GM21619 (cell line): ENCODE measurements at regions not wholly inside any gene's neighbourhood (a gene's known extent, or its start where the extent isn't known, plus 50 kb on each side); places are given as distances from the start of the nearest gene placed in this dataset.
"Not testable (repeated sequence)": the region's sequence is repeated elsewhere in the genome, so short reads cannot be mapped to it uniquely, and the experiment has no call there.

Experiments
- ATAC-seq: cut with Tn5 transposase; IDR thresholded peaks from one replicate; pipeline ENCODE4 v1.9.1; 2021; ENCODE audit not compliant: unreplicated experiment

DNA sequence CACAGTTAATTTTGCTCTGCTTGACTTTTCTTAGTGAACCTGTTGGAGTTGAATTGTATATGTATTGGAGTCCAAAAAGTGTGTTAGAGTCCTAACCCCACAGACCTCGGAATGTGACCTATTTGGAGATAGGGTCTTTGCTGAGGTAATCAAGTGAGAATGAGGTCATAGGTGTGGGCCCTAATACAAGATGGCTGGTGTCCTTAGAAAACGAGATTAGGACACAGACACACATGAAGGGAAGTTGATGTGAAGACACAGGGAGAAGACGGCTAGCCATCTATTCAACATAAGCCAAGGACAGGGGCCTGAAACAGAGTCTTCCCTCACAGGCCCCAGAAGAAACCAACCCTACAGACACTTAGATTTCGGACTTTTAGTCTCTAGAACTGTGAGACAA is 260.6 kb upstream of the NEBL start:
- ATAC-seq: no peak

DNA sequence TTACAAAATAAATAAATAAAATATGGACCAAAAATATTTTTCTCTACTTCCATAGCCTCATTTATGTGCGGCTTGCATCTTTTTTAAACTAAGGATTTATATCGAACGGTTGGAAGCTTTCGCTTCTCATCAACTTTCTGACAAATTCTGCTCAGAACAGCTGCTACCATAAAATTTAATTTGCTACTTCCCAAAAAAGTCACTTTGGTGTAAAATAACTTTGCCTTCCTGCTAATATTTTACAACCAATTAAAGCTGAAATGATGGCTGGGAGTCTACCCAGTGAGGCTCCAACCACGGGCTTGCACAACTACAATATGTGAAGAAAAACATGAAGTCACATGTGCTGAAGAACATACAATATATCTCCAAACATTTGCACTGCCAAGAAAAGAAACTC is 253.1 kb upstream of the NEBL start:
- ATAC-seq: no peak

DNA sequence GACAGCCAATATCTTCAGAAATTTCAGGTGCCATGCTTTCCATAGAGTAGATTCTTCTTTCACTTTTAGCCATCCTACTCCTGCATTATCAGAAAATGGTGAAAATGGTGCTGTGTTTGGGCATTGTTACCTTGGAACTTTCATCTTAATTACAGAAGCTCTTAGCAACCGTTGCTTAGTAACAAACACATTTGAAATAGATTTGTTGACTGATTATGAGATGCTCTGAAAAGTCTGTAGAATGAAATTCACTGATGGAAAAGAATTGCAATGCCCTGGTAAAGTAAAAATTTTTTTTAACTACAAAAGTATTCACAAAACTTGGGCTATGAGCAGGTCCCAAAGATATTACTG is 249.3 kb upstream of the NEBL start:
- ATAC-seq: no peak

GRCh38 chr10:21145751-21146435 is 248.8 kb upstream of the NEBL start:
- no peak for ATAC-seq

DNA sequence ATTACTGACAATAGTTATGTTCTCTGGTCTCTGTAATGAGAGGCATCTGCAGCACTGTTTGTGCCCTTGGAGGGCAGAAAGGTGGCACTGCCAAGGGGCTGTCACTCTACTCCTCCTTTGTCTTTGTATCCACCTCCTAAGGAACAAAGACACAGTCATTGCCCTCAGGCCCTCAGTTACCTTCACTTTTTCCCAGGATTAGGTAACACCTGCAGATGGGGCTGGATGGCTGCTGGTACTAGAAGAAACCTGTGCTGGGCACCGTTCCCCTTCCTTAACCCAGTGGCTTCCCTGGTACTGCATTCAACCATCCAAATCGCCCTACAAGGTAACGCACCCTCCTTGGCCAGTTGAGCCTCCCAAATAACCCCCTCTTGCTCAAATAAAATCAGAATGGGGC is 246.9 kb upstream of the NEBL start:
- no peak for ATAC-seq

- ATAC-seq: no peak
Observed at GRCh38 chr10:21141946-21142492, 244.9 kb upstream of the NEBL start.

DNA sequence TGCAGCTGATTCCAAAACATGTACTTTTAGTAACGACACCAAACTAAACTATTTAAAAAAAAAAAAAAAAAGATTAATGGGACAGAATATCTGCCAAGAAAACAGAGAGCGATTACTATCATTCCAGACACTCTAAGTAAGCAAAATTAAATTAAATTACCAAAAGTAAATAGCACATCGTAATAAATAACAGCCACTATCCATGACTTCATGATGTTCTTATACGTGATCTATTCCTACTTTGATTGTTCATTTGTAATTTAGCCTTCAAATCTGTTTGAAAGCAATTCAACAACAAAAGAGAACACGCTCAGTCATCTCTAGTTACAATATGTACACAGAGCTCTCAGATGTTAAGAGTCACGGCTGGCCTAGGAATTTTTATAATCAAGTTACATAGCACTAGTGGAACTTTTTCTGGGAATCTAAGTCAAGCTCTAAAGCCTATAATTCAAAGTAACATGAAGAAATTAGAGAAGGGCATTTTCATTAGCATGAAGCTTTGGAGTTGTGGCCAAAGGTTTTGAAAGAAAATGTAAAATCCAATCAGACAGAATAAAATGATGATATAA is 241.7 kb upstream of the NEBL start:
- no peak for ATAC-seq

GRCh38 chr10:21135023-21135931 is 238.2 kb upstream of the NEBL start:
- ATAC-seq: no peak

DNA sequence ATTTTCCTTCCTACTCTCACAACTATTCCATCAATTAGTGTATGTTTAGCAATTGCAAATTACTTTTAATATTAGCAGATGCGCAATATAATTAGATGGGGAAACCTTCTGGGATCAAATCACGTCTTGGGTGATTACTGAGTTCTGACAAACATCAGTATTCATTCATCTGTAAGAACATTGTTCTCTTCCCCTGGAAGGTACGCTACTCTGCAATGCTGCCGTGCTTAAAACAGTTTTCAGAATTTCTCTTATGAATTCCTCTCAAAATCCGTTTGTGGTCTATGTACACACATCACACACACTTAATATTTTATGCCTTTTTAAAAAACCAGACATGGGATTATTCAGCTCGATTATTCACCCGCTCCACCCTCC is 237.5 kb upstream of the NEBL start:
- no peak for ATAC-seq

GRCh38 chr10:21130683-21131442 is 233.8 kb upstream of the NEBL start:
- ATAC-seq: no peak

DNA sequence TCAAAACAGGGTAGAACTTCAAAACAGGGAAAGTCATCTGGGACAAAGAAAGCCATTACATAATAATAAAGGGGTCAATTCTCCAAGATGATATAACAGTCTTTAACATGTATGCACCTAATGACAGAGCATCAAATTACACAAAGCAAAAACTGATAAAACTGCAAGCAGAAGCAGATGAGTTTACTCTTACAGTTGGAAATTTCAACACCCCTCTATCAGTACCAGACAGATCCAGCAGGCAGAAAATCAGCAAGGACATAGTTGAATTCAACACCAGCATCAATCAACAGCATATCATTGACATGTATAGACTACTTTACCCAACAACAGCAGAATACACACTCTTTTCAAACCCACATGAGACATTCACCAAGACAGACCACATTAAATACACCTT is 233.0 kb upstream of the NEBL start:
- ATAC-seq: no peak

GRCh38 chr10:21125471-21126228 is 228.5 kb upstream of the NEBL start:
- ATAC-seq: no peak

GRCh38 chr10:21122907-21123306 is 225.8 kb upstream of the NEBL start:
- ATAC-seq: no peak

DNA sequence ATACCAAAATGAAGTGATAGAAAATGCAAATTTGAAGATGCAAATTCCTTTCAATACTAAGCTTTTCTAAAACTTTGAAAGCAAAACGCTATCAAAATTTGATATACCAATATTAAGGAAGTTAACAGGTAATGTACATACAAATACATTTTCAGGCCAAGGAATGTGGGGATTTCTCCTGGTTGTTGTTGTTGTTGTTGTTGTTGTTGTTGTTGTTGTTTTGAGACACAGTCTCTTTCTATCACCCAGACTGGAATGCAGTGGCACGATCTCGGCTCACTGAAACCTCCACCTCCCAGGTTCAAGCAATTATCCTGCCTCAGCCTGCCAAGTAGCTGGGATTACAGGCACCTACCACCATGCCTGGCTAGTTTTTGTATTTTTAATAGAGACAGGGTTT is 224.7 kb upstream of the NEBL start:
- not testable (repeated sequence) for ATAC-seq

- no peak for ATAC-seq
Observed at GRCh38 chr10:21114683-21115082, 217.6 kb upstream of the NEBL start.

GRCh38 chr10:21110358-21110757 is 213.2 kb upstream of the NEBL start:
- ATAC-seq: no peak

- not testable (repeated sequence) for ATAC-seq
Observed at GRCh38 chr10:21106931-21107330, 209.8 kb upstream of the NEBL start.

DNA sequence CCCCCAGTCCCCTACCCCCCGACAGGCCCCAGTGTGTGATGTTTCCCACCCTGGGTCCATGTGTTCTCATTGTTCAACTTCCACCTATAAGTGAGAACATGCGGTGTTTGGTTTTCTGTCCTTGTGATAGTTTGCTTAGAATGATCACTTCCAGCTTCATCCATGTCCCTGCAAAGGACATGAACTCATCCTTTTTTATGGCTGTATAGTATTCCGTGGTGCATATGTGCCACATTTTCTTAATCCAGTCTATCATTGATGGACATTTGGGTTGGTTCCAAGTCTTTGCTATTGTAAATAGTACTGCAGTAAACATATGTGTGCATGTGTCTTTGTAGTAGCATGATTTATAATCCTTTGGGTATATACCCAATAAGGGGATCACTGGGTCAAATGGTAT is 208.2 kb upstream of the NEBL start:
- ATAC-seq: not testable (repeated sequence)

- ATAC-seq: no peak
Observed at GRCh38 chr10:21100871-21101514, 203.9 kb upstream of the NEBL start.

DNA sequence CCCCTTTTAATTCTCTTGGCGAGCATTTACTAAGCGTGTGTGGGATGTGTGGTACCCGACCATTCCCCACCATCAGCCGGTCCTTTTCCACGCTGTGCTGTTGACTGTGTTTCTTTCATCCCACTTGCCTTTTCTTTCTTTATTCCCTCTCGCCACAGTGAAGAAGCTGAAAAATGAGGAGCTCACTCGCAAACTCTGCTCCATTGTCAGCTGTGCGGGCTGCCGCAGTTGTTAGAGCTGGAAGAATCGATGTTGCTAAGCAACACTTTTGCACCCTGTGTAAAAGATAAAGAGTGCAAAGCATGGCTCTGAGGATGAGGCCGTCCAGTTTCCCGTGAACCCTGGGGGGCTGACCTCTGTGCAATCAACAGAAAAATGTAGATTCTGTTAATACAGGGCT is 203.1 kb upstream of the NEBL start:
- ATAC-seq: no peak
